SK-N-SH (cell line): ENCODE measurements at regions not wholly inside any gene's neighbourhood (a gene's known extent, or its start where the extent isn't known, plus 50 kb on each side); places are given as distances from the start of the nearest gene placed in this dataset.

Experiments used
- CHD2 ChIP-seq: fragments of 150-350 bp; IDR thresholded peaks from 2 replicates; pipeline ENCODE4 v1.6.1; 2018; ENCODE audit warnings: low read length; ENCODE audit not compliant: partially characterized antibody
- CTCF ChIP-seq: fragments of 200-600 bp; sonication (generic); IDR thresholded peaks from 2 replicates; pipeline ENCODE4 v1.6.1; 2017; ENCODE audit warnings: antibody characterized with exemption, mild to moderate bottlenecking, moderate library complexity
- EZH2phosphoT487 ChIP-seq: fragments of 200-600 bp; sonication (generic); IDR thresholded peaks from 2 replicates; pipeline ENCODE4 v1.6.1; 2017; ENCODE audit warnings: low read depth, mixed run types, mild to moderate bottlenecking, antibody characterized with exemption, moderate library complexity, borderline replicate concordance
- FOXJ3 ChIP-seq: sonication (generic); formaldehyde crosslinking; IDR thresholded peaks from 2 replicates; pipeline ENCODE4 v1.5.1; 2020; ENCODE audit warnings: mild to moderate bottlenecking, missing genetic modification reagents
- IRF3 ChIP-seq: fragments of 150-350 bp; IDR thresholded peaks from 2 replicates; pipeline ENCODE4 v1.6.1; 2016; ENCODE audit warnings: mild to moderate bottlenecking, low read depth, low read length
- JUND ChIP-seq: IDR thresholded peaks from 2 replicates; pipeline ENCODE4 v1.4.0; 2012
- POLR2AphosphoS5 ChIP-seq: IDR thresholded peaks from 2 replicates; pipeline ENCODE4 v1.6.1; 2012; ENCODE audit warnings: low read depth, low read length
- RAD21 ChIP-seq: IDR thresholded peaks from 2 replicates; pipeline ENCODE4 v1.6.1; 2012; ENCODE audit warnings: mild to moderate bottlenecking, low read length
- REST ChIP-seq: IDR thresholded peaks from 2 replicates; pipeline ENCODE4 v1.6.1; 2012; ENCODE audit warnings: mild to moderate bottlenecking, low read depth, low read length, moderate library complexity
- SMC3 ChIP-seq: IDR thresholded peaks from 2 replicates; pipeline ENCODE4 v1.6.1; 2012; ENCODE audit warnings: low read depth, low read length, improper control_type of control experiment
- ZBTB33 ChIP-seq: IDR thresholded peaks from 2 replicates; pipeline ENCODE4 v1.4.0; 2012; ENCODE audit warnings: low read depth, borderline replicate concordance

- no peak for TF ChIP-seq CTCF
- no peak for TF ChIP-seq SMC3
- TF ChIP-seq POLR2AphosphoS5, result no peak
- no peak for TF ChIP-seq JUND
- TF ChIP-seq CHD2, result no peak
- TF ChIP-seq IRF3, result no peak
- TF ChIP-seq EZH2phosphoT487, result no peak
- no peak for TF ChIP-seq FOXJ3
- TF ChIP-seq ZBTB33, result no peak
- no peak for TF ChIP-seq RAD21
- no peak for TF ChIP-seq REST
Observed at GRCh38 chr3:13134879-13135206, 61.6 kb upstream of the IQSEC1 start.
